Upper lobe of left lung (tissue), 4 donors: ENCODE measurements at regions not wholly inside any gene's neighbourhood (a gene's known extent, or its start where the extent isn't known, plus 50 kb on each side); places are given as distances from the start of the nearest gene placed in this dataset.

Experiments used
- EP300 ChIP-seq, 4 donors: sonication (generic); formaldehyde crosslinking; IDR thresholded peaks; one replicate each; pipeline ENCODE4 v1.5.1; 2017; ENCODE audit warnings: antibody characterized with exemption in 4 of 4, control low read depth in 2 of 4
- POLR2A ChIP-seq, 4 donors: fragments of 450-650 bp; IDR thresholded peaks; one replicate each; pipeline ENCODE4 v1.5.1; 2016 to 2017; ENCODE audit warnings: antibody characterized with exemption in 4 of 4, mild to moderate bottlenecking in 2 of 4
- POLR2AphosphoS5 ChIP-seq, 2 donors: sonication (generic); formaldehyde crosslinking; IDR thresholded peaks; one replicate each; pipeline ENCODE4 v1.5.1; 2017; ENCODE audit warnings: antibody characterized with exemption in 2 of 2
- TF ChIP-seq, protein P1 (sequence below), 6 experiments: fragments of 450-650 bp in 4 of 6; fragments of 200-600 bp in 2 of 6; sonication (generic) in 2 of 6; IDR thresholded peaks; one replicate each; pipeline ENCODE4 v1.5.1; 2016 to 2019; ENCODE audit warnings: antibody characterized with exemption in 6 of 6

DNA sequence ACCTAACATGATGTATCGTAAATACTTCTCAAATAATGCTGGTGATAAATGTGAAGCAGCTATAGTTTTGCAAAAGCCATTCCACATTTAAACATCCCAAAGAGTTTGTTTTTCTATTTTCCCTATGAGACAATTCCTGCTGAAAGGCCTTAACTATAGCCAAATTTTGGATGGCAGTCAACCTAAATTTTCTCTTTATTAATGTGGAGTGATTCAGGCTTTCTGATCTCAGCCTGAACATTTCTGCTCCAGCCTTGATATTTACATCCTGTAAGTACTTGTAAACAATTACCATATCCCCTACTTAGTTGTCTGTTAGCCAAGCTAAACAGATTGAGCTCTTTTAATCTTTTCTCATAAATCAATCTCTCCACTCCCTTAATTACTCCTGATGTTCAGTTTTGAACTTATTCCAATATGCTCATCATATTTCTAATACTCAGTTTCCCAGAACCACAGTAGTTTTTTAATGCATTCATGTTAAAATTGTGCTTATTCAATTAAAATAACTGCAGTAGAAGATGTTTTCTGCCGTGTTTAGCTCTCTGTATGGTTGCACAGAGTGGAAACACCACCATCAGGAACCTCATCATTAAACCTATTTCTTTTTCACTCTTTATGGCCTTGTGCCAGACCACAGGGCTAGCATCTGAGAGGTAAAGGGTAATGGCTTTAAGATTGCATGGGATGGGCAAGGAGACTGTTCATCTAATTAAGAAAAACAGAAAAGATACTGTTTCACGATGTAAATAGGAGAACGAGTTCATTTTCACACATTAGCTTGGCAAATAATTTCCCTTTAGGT, 1235.2 kb upstream of the SLC10A2 start:
- TF ChIP-seq, protein P1, sequence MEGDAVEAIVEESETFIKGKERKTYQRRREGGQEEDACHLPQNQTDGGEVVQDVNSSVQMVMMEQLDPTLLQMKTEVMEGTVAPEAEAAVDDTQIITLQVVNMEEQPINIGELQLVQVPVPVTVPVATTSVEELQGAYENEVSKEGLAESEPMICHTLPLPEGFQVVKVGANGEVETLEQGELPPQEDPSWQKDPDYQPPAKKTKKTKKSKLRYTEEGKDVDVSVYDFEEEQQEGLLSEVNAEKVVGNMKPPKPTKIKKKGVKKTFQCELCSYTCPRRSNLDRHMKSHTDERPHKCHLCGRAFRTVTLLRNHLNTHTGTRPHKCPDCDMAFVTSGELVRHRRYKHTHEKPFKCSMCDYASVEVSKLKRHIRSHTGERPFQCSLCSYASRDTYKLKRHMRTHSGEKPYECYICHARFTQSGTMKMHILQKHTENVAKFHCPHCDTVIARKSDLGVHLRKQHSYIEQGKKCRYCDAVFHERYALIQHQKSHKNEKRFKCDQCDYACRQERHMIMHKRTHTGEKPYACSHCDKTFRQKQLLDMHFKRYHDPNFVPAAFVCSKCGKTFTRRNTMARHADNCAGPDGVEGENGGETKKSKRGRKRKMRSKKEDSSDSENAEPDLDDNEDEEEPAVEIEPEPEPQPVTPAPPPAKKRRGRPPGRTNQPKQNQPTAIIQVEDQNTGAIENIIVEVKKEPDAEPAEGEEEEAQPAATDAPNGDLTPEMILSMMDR (IDR thresholded peaks at IDR 0.05), result no peak
- TF ChIP-seq POLR2A (IDR thresholded peaks at IDR 0.05) (no peak), EP300 (IDR thresholded peaks at IDR 0.05) (no peak), POLR2AphosphoS5 (IDR thresholded peaks at IDR 0.05) (no peak)
